HG03439 (cell line): ENCODE measurements at regions not wholly inside any gene's neighbourhood (a gene's known extent, or its start where the extent isn't known, plus 50 kb on each side); places are given as distances from the start of the nearest gene placed in this dataset.
"Not testable (repeated sequence)": the region's sequence is repeated elsewhere in the genome, so short reads cannot be mapped to it uniquely, and the experiment has no call there.

Experiments
- ATAC-seq: cut with Tn5 transposase; IDR thresholded peaks from one replicate; pipeline ENCODE4 v1.9.1; 2021; ENCODE audit warnings: mild to moderate bottlenecking, moderate library complexity; ENCODE audit not compliant: unreplicated experiment

DNA sequence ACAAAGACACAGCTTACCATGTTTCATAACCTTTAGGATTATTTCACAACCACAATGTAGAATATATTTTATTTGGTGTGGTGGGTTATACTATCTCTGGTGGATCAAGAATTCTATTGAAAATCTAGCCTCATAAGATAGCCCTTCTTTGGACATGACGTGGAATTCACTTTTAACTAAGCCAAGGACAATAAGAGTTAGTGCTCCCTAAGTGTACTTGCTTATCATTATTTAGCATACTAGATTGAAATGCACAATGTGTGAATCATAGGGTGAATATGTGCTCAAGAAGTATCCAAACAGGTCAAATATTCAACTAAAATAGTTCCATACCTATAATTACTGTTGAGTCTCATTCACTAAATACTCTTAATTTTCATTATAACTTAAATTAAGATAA, 1179.5 kb upstream of the GOT2 start:
- ATAC-seq: no peak

DNA sequence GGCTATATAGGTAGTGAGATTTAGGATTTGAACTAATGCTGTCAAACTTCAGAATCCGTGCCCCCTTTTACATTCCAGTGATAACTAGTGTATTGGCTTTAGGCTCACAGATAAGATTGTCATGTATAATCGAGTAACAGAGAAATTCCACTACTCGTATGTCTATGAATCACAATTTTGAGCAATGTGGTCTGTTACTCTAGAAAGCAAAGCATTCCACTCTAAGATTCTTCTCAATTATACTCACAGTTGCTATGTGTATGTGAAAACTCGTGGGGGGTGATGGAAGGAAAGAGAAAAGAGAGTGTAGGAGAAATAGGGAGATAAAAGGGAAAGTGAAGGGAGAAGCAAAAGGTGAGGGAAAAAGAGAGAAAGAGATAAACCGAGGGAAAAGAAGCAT, 1175.1 kb upstream of the GOT2 start:
- no peak for ATAC-seq

- no peak for ATAC-seq
These were observed 1173.5 kb upstream of the GOT2 start for GRCh38 chr16:59907611-59908010.

DNA sequence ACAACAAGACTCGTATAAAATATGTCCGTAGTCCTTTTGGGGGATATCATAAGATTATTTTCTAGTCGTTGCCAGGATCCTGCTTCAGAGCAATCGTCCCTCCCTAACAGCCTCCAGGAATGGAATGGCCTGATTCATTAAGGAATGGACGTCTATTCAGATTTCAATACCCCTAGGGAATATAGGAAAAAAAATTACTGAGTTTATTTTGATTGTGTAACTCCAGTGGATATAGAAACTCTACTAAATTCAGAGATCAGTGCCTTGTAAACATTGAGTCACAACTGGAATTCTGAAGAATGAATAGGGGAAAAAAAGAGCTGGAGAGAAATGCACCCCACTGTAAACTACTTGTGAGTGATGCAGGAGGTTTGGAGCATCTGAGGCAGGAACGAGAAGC, 1171.5 kb upstream of the GOT2 start:
- ATAC-seq: no peak

DNA sequence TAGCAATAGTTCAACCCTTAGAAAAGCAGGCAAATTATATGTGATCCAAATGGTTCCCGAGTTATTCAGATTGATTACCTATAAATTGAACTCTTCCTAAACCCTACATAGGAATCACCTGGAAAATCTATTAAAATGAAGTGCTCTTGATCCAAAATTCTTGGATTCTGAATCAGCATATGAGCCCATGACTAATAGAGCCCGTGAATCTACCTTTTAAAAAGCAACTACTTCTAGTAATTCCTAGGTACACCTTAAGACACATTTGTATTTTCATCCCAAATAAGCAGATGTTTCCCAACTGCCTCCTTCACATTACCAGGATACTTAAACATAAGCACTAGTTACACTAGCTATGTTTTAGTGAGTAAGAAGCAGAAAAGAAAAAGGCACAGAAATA, 1171.0 kb upstream of the GOT2 start:
- no peak for ATAC-seq

- no peak for ATAC-seq
These were observed 1165.8 kb upstream of the GOT2 start for GRCh38 chr16:59899940-59900339.

GRCh38 chr16:59892376-59892775, 1158.3 kb upstream of the GOT2 start:
- no peak for ATAC-seq

DNA sequence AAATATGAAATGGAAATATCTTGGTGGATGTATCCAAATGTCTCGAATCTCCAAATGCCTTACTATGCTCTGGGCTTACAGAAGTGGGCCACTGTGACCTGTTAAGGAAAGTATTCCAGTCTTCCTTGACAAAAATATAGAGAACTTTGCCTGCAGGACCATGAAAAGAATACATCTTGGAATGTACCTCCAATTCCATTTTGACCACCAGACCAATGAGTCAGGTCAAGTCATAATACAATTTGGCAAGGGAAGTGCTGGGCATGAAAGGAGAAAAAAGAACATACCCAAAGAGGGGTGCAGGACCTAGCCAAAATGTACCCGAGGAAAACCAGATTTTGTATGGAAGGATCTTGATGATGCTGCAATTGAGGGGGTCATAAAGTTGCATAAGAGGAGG, 1153.7 kb upstream of the GOT2 start:
- no peak for ATAC-seq

- ATAC-seq: no peak
These were observed 1151.9 kb upstream of the GOT2 start for GRCh38 chr16:59886021-59886420.

DNA sequence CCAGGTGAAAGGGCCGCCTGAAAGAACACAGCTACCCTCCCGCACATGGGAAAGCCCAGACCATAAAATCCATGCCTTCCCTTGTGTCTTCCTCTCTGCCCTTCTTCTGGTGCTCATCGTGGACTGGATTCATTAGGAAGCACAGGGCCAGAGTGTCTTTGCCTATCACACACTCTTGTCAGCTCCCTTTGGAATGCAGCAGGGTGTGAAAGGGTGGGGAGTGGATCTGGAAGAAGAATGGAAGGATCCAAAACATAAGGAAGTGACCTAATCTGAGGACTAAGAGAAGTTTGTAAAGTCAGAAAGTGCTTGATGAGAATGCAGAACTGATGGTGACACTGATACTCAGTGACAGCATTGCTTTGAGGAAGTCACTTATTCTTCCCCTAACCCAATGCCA, 1147.3 kb upstream of the GOT2 start:
- ATAC-seq: no peak

- no peak for ATAC-seq
These were observed 1146.5 kb upstream of the GOT2 start for GRCh38 chr16:59880611-59881010.

DNA sequence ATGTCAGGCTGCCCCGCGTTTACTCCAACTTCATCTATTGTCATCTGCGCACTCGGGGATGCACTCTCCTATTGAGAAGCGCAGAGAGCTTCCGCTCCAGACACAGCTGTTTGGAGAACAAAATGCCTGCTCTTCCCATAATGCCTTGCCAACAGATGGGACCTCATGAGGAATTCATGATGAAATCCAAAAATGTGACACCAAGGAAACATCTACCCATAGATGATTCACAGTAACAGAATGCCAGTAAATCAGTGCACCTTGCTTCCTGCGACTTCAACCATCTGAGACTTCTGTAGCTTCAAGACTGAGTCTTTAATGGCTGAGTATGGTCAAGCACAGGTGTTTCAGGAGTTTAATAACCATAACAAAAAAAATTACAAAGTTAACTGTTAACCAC, 1144.9 kb upstream of the GOT2 start:
- no peak for ATAC-seq

GRCh38 chr16:59878479-59878878, 1144.4 kb upstream of the GOT2 start:
- ATAC-seq: no peak

DNA sequence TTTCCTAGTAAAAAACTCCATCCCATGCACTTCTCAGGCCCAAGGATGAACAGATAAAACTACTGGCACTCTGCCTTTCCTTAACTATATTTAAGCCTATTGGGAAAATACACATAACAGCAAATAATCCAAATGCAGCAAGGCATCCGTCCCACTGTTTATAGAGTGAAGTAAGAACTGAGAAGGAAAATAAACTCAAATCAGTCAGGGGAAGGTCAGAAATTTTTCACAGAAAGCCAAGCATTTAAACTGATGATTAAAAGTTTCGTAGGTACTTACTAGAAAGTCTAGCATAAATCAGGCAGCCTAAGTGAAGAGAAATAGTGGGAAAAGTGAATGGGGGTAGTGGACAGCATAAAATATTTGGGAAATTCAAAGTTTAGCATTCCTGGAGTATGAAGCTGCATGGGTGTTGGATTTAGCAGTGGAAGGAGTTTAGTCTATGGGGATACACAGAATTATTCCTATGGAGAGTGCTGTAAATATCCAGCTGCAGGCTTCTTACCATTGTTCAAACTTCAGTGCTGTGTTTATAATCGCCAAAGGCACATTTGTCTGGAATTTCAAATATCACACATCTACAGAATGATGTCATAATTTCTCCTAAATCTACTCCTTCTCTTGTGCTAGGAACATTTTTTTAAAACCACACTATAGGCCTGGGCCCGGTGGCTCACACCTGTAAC, 1131.0 kb upstream of the GOT2 start:
- no peak for ATAC-seq

DNA sequence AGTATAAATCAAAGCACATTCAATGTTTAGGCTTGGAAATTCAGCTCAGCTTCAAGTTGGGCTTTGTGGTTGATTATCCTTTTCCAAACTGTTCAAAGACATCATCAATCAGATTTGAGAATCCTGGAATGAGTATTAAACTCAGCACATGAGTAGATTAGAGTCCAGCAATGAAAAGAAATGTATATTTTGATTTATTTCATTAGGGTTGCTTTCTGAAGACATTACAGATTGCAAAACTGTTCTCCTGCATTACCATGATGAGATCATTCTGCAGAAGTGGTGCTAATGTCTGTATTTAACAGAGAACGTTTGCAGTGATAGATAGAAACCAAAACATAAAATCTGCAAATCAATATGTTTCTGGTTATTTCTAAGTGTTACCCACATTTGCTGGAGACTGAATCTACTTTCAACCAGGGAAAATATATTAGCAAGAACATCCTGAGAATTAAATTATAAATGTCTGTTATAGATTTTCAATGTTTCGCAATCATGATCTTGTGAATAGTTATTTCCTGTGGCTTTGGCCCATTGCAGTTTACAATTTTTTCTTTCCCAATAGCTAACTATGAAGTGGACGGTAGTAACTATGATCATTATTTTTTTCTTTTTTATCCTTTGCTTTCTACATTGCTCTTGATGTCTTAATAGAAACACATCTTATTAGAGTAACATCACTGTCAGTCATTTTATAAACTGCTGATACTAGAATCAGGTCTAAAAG, 1125.7 kb upstream of the GOT2 start:
- ATAC-seq: no peak

- no peak for ATAC-seq
These were observed 1120.8 kb upstream of the GOT2 start for GRCh38 chr16:59854846-59855439.

GRCh38 chr16:59849716-59850115, 1115.6 kb upstream of the GOT2 start:
- no peak for ATAC-seq

DNA sequence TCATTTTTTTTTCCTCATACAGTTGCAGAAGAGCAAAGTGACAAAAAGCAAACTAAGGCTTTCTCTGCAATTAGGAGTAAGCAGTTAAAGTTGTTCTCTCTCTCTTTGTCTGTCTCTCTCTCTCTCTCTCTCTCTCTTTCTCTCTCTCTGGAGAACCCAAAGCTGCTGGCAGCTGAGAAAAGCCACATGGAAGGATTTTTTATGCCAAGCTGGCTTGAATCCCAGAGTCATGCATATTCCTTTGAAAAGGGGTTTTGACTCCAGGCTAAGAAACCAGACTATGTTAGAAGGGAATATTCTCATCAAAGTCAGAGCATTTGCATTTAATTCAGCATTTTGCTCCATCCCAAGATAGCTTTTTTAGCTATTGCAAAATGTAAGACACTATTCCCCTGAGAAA, 1114.2 kb upstream of the GOT2 start:
- ATAC-seq: no peak

GRCh38 chr16:59840169-59840568, 1106.1 kb upstream of the GOT2 start:
- no peak for ATAC-seq

- ATAC-seq: no peak
These were observed 1092.7 kb upstream of the GOT2 start for GRCh38 chr16:59826767-59827166.

- not testable (repeated sequence) for ATAC-seq
These were observed 1075.4 kb upstream of the GOT2 start for GRCh38 chr16:59809488-59809887.

- no peak for ATAC-seq
These were observed 1049.1 kb upstream of the GOT2 start for GRCh38 chr16:59783191-59783590.
